ENCODE measurements at regions not wholly inside any gene's neighbourhood (a gene's known extent, or its start where the extent isn't known, plus 50 kb on each side); places are given as distances from the start of the nearest gene placed in this dataset.
"Not testable (repeated sequence)": the region's sequence is repeated elsewhere in the genome, so short reads cannot be mapped to it uniquely, and the experiment has no call there.

DNA sequence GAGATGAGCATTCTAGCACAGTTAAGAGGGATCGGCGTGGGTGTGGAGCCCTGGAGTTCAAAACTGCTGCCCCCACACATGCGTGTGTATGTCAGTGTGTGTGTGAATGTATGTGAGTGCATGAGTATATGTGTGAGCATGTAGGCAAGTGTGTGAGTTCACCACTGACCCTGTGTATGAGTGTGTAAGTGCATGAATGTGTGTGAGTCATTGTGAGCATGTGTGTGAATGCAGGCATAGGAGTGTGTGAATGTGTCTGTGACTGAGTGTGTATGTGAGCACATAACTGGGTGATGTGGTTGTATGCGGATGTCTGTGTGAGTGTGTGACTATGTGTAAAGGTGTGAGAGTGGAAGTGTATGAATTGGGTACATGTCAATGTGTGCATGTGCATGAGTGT lies 69.6 kb upstream of the CCDC167 start:
- Histone ChIP-seq H3K36me3 (no peaks in the 10 kb centered on the region), H3K4me1 (peaks cover 10 to 12% (median 12%) of the 10 kb centered on the region in 4 donors), H3K4me3 (no peak overlapping the region), H3K9me3 (no peaks in the 10 kb centered on the region), H3K27ac (no peak overlapping the region), H3K27me3 (peaks cover 0 to 71% (median 22%) of the 10 kb centered on the region in 3 donors)
- intact Hi-C loops (cut with DNase I; ENCODE audit: low total_unique reads), result loop anchor here (10.0 kb wide), 2 partner anchors 85 to 245 kb away; no protein-coding TSS in a partner anchor
- DNase-seq, result no peak
- 79 to 92% (median 85%) methylated on average over 4 of the region's 4 CpGs for WGBS, 5 donors
- TF ChIP-seq POLR2AphosphoS5 (IDR thresholded peaks at IDR 0.05) (no peak), EP300 (IDR thresholded peaks at IDR 0.05) (no peak), POLR2A (IDR thresholded peaks at IDR 0.05) (no peak)
- TF ChIP-seq, protein P1, sequence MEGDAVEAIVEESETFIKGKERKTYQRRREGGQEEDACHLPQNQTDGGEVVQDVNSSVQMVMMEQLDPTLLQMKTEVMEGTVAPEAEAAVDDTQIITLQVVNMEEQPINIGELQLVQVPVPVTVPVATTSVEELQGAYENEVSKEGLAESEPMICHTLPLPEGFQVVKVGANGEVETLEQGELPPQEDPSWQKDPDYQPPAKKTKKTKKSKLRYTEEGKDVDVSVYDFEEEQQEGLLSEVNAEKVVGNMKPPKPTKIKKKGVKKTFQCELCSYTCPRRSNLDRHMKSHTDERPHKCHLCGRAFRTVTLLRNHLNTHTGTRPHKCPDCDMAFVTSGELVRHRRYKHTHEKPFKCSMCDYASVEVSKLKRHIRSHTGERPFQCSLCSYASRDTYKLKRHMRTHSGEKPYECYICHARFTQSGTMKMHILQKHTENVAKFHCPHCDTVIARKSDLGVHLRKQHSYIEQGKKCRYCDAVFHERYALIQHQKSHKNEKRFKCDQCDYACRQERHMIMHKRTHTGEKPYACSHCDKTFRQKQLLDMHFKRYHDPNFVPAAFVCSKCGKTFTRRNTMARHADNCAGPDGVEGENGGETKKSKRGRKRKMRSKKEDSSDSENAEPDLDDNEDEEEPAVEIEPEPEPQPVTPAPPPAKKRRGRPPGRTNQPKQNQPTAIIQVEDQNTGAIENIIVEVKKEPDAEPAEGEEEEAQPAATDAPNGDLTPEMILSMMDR (IDR thresholded peaks at IDR 0.05), result no peak

DNA sequence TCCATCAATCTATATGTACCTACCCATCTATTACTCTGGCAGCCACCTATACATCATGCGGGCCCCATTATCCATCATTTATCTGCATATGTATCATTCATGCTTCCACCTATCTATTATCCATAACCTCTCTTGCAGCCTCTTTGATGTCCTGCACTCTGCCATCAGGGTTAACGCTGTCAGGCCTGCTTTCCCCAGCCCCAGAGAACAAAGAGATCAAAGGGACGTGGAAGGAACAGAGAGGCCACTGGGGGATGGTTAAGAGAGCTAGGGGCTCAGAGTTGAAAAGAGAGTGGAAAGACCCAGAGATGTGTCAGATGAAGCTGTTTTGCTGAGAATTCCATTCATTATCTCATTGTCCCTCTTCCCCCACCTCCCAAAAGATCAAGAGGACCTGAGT lies 67.3 kb upstream of the CCDC167 start:
- no peak for DNase-seq
- intact Hi-C loops (cut with DNase I; ENCODE audit: low total_unique reads), result loop anchor here (10.0 kb wide), 2 partner anchors 82 to 242 kb away; no protein-coding TSS in a partner anchor
- no peak overlapping the region for H3K27ac ChIP-seq
- TF ChIP-seq POLR2A (IDR thresholded peaks at IDR 0.05) (no peak), POLR2AphosphoS5 (IDR thresholded peaks at IDR 0.05) (no peak), EP300 (IDR thresholded peaks at IDR 0.05) (no peak)
- no peaks in the 10 kb centered on the region for H3K36me3 ChIP-seq
- WGBS, 5 donors, result 59 to 80% (median 69%) methylated on average over 3 of the region's 3 CpGs
- no peak overlapping the region for H3K4me3 ChIP-seq
- peaks cover 10 to 12% (median 12%) of the 10 kb centered on the region in 4 donors for H3K4me1 ChIP-seq
- no peaks in the 10 kb centered on the region for H3K9me3 ChIP-seq
- peaks cover 0 to 81% (median 22%) of the 10 kb centered on the region in 3 donors for H3K27me3 ChIP-seq

DNA sequence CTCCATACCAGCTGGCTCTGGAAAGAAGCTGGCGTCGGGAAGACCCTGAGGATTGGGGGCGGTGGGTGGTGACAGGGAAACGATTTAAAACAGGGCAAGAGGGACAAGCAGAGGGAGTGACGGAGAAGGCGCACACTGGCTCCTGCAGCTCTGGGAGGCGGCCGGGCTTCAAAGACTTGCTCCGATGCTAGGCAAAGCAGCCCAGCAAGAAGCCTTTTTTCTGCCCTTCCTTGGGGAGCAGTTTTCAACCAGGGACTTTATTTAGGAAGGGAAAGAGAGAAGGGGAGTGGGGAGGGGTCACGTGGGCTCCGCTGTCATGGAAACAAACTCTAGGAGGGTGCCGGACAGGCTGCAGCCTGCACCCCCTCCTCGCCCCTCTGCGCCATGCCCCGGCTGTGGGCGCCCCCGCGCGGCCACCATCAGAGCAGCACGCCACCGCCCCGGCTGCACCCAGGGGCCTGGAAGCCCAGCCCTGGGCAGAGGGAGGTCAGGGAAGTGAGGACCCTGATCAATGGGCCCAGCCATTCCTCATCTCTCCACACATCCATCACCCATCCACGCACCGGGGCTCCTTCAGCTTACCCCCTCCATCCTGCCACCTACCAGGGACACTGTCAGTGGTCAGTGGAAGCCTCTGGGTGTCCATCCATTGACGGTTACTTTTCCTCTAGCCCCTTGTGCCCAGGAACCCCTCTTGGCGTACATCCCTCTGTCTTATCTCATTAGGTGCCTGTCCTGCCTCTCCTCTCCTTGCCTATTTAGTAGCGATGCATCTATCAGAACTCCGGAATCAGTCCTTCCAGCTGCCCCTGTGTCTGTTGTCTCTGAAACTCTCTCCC lies 66.6 kb upstream of the CCDC167 start:
- Histone ChIP-seq H3K27me3 (peaks cover 0 to 78% (median 24%) of the 10 kb centered on the region in 3 donors), H3K9me3 (no peaks in the 10 kb centered on the region), H3K27ac (no peak overlapping the region), H3K4me3 (peak overlapping the region; percentile 34 to 42 (median 36)), H3K36me3 (no peaks in the 10 kb centered on the region), H3K4me1 (peaks cover 10 to 12% (median 12%) of the 10 kb centered on the region in 4 donors)
- intact Hi-C loops (cut with DNase I; ENCODE audit: low total_unique reads), result loop anchor here (10.0 kb wide), 2 partner anchors 82 to 242 kb away; no protein-coding TSS in a partner anchor
- DNase-seq, result peak; percentile 63 to 82
- 10 to 18% (median 14%) methylated on average over 21 to 28 of the region's 28 CpGs for WGBS, 5 donors
- TF ChIP-seq, protein P1 (IDR thresholded peaks at IDR 0.05), result peak in 5 of 7 experiments; percentile 54 to 81 (median 75)
- TF ChIP-seq POLR2A (IDR thresholded peaks at IDR 0.05) (no peak), POLR2AphosphoS5 (IDR thresholded peaks at IDR 0.05) (no peak), EP300 (IDR thresholded peaks at IDR 0.05) (no peak)

DNA sequence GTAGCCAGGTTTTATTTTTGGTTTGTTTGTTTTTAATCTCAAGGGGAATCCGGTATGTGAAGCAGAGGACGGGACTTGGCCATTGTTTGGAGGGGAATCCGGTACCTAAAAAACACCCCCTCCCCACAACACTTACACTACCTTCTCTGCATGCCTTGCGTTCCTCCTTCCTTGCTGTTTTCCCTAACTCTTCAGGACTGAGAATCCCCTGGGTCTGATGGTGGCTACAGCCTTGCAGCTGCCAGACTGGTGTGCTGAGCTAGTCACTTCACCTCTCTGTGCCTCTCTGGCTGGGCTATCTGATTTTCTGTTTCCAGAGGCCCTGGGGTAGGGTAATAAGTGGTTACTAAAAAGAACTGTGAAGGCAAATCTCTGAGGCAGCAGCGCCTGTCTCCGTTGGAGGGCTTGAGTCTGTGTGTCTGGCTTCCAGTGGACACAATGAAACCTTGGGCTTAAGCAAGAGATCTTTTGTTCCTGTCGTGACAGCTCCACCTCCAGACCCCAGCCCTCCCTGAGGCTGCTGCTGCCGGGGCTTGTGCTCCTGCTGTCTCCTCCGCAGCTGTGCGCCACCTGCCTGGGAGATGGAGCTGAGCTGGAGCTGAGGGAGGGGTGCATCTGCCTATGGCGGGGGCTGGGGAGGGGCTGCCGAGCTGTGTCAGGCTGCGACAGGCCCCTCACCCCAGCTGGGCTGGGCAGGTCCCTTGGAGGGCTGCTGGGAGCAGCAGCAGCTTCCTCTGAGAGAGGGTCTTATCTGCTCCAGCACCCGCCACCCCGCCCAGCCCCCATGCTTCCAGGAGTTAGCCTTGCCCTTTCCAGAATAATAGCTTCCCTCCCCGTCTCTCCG lies 65.8 kb upstream of the CCDC167 start:
- DNase-seq, result peak in 1 of 2 donors; percentile 70
- 13 to 20% (median 18%) methylated on average over 14 to 17 of the region's 17 CpGs for WGBS, 5 donors
- peak overlapping the region; percentile 34 to 42 (median 36) for H3K4me3 ChIP-seq
- no peak overlapping the region for H3K27ac ChIP-seq
- TF ChIP-seq, protein P1 (IDR thresholded peaks at IDR 0.05), result no peak
- TF ChIP-seq POLR2A (IDR thresholded peaks at IDR 0.05) (no peak), EP300 (IDR thresholded peaks at IDR 0.05) (no peak), POLR2AphosphoS5 (IDR thresholded peaks at IDR 0.05) (no peak)
- peaks cover 10 to 12% (median 12%) of the 10 kb centered on the region in 4 donors for H3K4me1 ChIP-seq
- no peaks in the 10 kb centered on the region for H3K36me3 ChIP-seq
- intact Hi-C loops (cut with DNase I; ENCODE audit: low total_unique reads), result loop anchor here (10.0 kb wide), 2 partner anchors 81 to 241 kb away; no protein-coding TSS in a partner anchor
- no peaks in the 10 kb centered on the region for H3K9me3 ChIP-seq
- peaks cover 0 to 77% (median 23%) of the 10 kb centered on the region in 3 donors for H3K27me3 ChIP-seq

DNA sequence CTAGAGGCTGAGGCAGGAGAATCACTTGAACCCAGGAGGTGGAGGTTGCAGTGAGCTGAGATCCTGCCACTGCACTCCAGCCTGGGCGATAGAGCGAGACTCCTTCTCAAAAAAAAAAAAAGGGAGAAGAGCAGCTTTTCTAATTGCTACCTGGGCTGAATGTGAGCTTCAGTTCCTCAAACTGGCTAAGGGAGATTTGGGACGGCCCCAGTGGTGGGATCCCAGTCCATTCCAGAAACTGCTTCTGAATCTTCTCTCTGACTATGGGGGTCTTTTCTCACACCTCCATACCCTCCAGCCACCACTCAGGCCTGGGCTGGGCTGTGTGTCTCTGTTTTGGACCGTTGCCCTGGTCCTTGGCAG lies 63.2 kb upstream of the CCDC167 start:
- intact Hi-C loops (cut with DNase I; ENCODE audit: low total_unique reads), result loop anchor here (10.0 kb wide), 2 partner anchors 78 to 238 kb away; no protein-coding TSS in a partner anchor
- WGBS, 5 donors, result 72 to 81% (median 76%) methylated on average over 4 of the region's 4 CpGs
- not testable (repeated sequence) for H3K9me3 ChIP-seq, H3K4me3 ChIP-seq, DNase-seq, H3K36me3 ChIP-seq, H3K27ac ChIP-seq
- Histone ChIP-seq H3K27me3 (peaks cover 0 to 82% (median 30%) of the 10 kb centered on the region in 3 donors), H3K4me1 (peaks cover 10 to 12% (median 12%) of the 10 kb centered on the region in 4 donors)
